Astrocyte (in vitro differentiated cells and primary cell): ENCODE measurements at regions not wholly inside any gene's neighbourhood (a gene's known extent, or its start where the extent isn't known, plus 50 kb on each side); places are given as distances from the start of the nearest gene placed in this dataset.

Source experiments
- DNase-seq: peaks from one replicate; pipeline ENCODE4 v3.0.0-alpha.2; 2010; ENCODE audit warnings: low read depth
- FAIRE-seq: peaks from 2 replicates; lab custom pipeline; 2011; peaks lifted over from hg19 to GRCh38; lab: Jason Lieb, UNC
- H2AFZ ChIP-seq: 2 replicates; pipeline ENCODE4 v1.6.0; 2012; ENCODE audit warnings: low read depth, low read length, inconsistent platforms
- H3K27ac ChIP-seq: 2 replicates; pipeline ENCODE4 v1.5.1; 2011; ENCODE audit warnings: low read depth, low read length, inconsistent platforms
- H3K27me3 ChIP-seq: 2 replicates; pipeline ENCODE4 v1.6.0; 2011; ENCODE audit warnings: low read length, inconsistent platforms; ENCODE audit not compliant: insufficient read depth
- H3K36me3 ChIP-seq: 2 replicates; pipeline ENCODE4 v1.5.1; 2011; ENCODE audit warnings: low read length, inconsistent platforms; ENCODE audit not compliant: insufficient read depth
- H3K4me1 ChIP-seq: 2 replicates; pipeline ENCODE4 v1.5.1; 2011; ENCODE audit warnings: low read length, inconsistent platforms; ENCODE audit not compliant: insufficient read depth
- H3K4me2 ChIP-seq: 2 replicates; pipeline ENCODE4 v1.6.0; 2012; ENCODE audit warnings: low read length, inconsistent platforms
- H3K4me3 ChIP-seq: 2 replicates; pipeline ENCODE4 v1.5.1; 2011; ENCODE audit warnings: low read depth, mild to moderate bottlenecking, low read length, inconsistent platforms; ENCODE audit not compliant: insufficient read depth
- H3K79me2 ChIP-seq: 2 replicates; pipeline ENCODE4 v1.6.0; 2012; ENCODE audit warnings: mild to moderate bottlenecking, low read length, inconsistent platforms; ENCODE audit not compliant: insufficient read depth
- H3K9ac ChIP-seq: 2 replicates; pipeline ENCODE4 v1.6.0; 2012; ENCODE audit warnings: mild to moderate bottlenecking, low read length, inconsistent platforms
- H3K9me3 ChIP-seq: 2 replicates; pipeline ENCODE4 v1.5.1; 2012; ENCODE audit warnings: low read depth, mild to moderate bottlenecking, low read length, inconsistent platforms; ENCODE audit not compliant: insufficient read depth
- H4K20me1 ChIP-seq: 2 replicates; pipeline ENCODE4 v1.6.0; 2012; ENCODE audit warnings: low read length, inconsistent platforms; ENCODE audit not compliant: insufficient read depth
- H3K27ac Mint-ChIP-seq: one replicate; pipeline ENCODE4 v1.8.0; 2021; ENCODE audit warnings: mild to moderate bottlenecking, mixed read lengths; ENCODE audit not compliant: unreplicated experiment
- H3K27me3 Mint-ChIP-seq: one replicate; pipeline ENCODE4 v1.8.0; 2021; ENCODE audit warnings: low read depth, mixed read lengths; ENCODE audit not compliant: unreplicated experiment
- H3K36me3 Mint-ChIP-seq: one replicate; pipeline ENCODE4 v1.8.0; 2021; ENCODE audit warnings: low read depth, mixed read lengths; ENCODE audit not compliant: unreplicated experiment
- H3K4me1 Mint-ChIP-seq: one replicate; pipeline ENCODE4 v1.8.0; 2021; ENCODE audit warnings: low read depth, mixed read lengths; ENCODE audit not compliant: unreplicated experiment
- H3K4me3 Mint-ChIP-seq: one replicate; pipeline ENCODE4 v1.8.0; 2021; ENCODE audit warnings: mild to moderate bottlenecking, moderate library complexity, mixed read lengths; ENCODE audit not compliant: unreplicated experiment
- H3K9me3 Mint-ChIP-seq: one replicate; pipeline ENCODE4 v1.8.0; 2021; ENCODE audit warnings: mild to moderate bottlenecking, mixed read lengths; ENCODE audit not compliant: unreplicated experiment
- CTCF ChIP-seq: IDR thresholded peaks from 2 replicates; pipeline ENCODE4 v1.5.1; 2011; ENCODE audit warnings: low read depth, mild to moderate bottlenecking, inconsistent platforms, low read length, moderate library complexity; ENCODE audit not compliant: insufficient read depth
- EZH2 ChIP-seq: IDR thresholded peaks from 2 replicates; pipeline ENCODE4 v1.6.1; 2012; ENCODE audit warnings: mild to moderate bottlenecking, low read length, inconsistent platforms; ENCODE audit not compliant: insufficient read depth

- Histone ChIP-seq H3K79me2 (no peaks in the 10 kb centered on the region), H3K4me1 (no peaks in the 10 kb centered on the region), H3K4me2 (no peak overlapping the region), H3K27ac (no peak overlapping the region), H3K4me3 (no peak overlapping the region), H3K9me3 (no peaks in the 10 kb centered on the region), H3K36me3 (no peaks in the 10 kb centered on the region), H3K9ac (no peak overlapping the region), H4K20me1 (no peaks in the 10 kb centered on the region), H3K27me3 (no peaks in the 10 kb centered on the region), H2AFZ (no peak overlapping the region)
- DNase-seq = no peak
- H3K27me3 Mint-ChIP-seq = no peaks in the 10 kb centered on the region
- peaks cover 7% of the 10 kb centered on the region for H3K4me1 Mint-ChIP-seq
- no peak overlapping the region for H3K27ac Mint-ChIP-seq
- TF ChIP-seq CTCF = no peak
- TF ChIP-seq EZH2 = no peak
- H3K9me3 Mint-ChIP-seq = no peaks in the 10 kb centered on the region
- H3K36me3 Mint-ChIP-seq = no peaks in the 10 kb centered on the region
- no peak for FAIRE-seq
- H3K4me3 Mint-ChIP-seq = no peak overlapping the region
Measured at GRCh38 chr2:126356631-126357030, 299.3 kb upstream of the GYPC start.

GRCh38 chr2:126358122-126358521 is 297.8 kb upstream of the GYPC start:
- no peak overlapping the region for H3K4me3 ChIP-seq
- no peaks in the 10 kb centered on the region for H3K9me3 Mint-ChIP-seq
- no peaks in the 10 kb centered on the region for H3K9me3 ChIP-seq

More at GRCh38 chr2:126358122-126358521, 297.8 kb upstream of the GYPC start:
- H3K4me1 ChIP-seq = no peaks in the 10 kb centered on the region
- no peak overlapping the region for H3K27ac ChIP-seq
- no peaks in the 10 kb centered on the region for H3K36me3 Mint-ChIP-seq
- H3K27ac Mint-ChIP-seq = no peak overlapping the region
- H3K4me1 Mint-ChIP-seq = peaks cover 7% of the 10 kb centered on the region
- H2AFZ ChIP-seq = no peak overlapping the region
- no peaks in the 10 kb centered on the region for H3K79me2 ChIP-seq
- FAIRE-seq (no peak), DNase-seq (no peak)
- no peaks in the 10 kb centered on the region for H3K36me3 ChIP-seq
- no peaks in the 10 kb centered on the region for H4K20me1 ChIP-seq
- H3K4me2 ChIP-seq = no peak overlapping the region
- H3K27me3 Mint-ChIP-seq = no peaks in the 10 kb centered on the region
- no peaks in the 10 kb centered on the region for H3K27me3 ChIP-seq
- TF ChIP-seq CTCF (no peak), EZH2 (no peak)
- H3K4me3 Mint-ChIP-seq = no peak overlapping the region
- no peak overlapping the region for H3K9ac ChIP-seq
